Lower leg skin (tissue), 4 donors: ENCODE measurements at regions not wholly inside any gene's neighbourhood (a gene's known extent, or its start where the extent isn't known, plus 50 kb on each side); places are given as distances from the start of the nearest gene placed in this dataset.

Source experiments
- DNase-seq, 2 donors: peaks; one replicate each; pipeline ENCODE4 v3.0.0-alpha.2; 2019; ENCODE audit warnings: low spot score in 2 of 2
- H3K4me3 ChIP-seq: fragments of 200-600 bp; sonication (generic); 2 replicates; pipeline ENCODE4 v1.5.1; 2017; ENCODE audit warnings: mild to moderate bottlenecking, low read depth; ENCODE audit not compliant: poor library complexity, severe bottlenecking
- POLR2A ChIP-seq, 2 donors: fragments of 450-650 bp; IDR thresholded peaks; one replicate each; pipeline ENCODE4 v1.6.1; 2016 to 2017; ENCODE audit warnings: antibody characterized with exemption in 2 of 2, mild to moderate bottlenecking in 1 of 2, moderate library complexity in 1 of 2
- WGBS, 2 donors: methylation state at CpG; one replicate each; pipeline ENCODE4 v1.1.5; 2018; 5-methylcytosine and 5-hydroxymethylcytosine counted together
- intact Hi-C: fragments of 100-400 bp; cut with DNase I; formaldehyde crosslinking; loops from one replicate; pipeline ENCODE4 v1.15.0; 2023; ENCODE audit warnings: low total_unique reads
- TF ChIP-seq, protein P1 (sequence below), 3 donors: fragments of 450-650 bp; IDR thresholded peaks; one replicate each; pipeline ENCODE4 v1.5.1; 2016; ENCODE audit warnings: antibody characterized with exemption in 3 of 3, mild to moderate bottlenecking in 3 of 3, moderate library complexity in 2 of 3

DNA sequence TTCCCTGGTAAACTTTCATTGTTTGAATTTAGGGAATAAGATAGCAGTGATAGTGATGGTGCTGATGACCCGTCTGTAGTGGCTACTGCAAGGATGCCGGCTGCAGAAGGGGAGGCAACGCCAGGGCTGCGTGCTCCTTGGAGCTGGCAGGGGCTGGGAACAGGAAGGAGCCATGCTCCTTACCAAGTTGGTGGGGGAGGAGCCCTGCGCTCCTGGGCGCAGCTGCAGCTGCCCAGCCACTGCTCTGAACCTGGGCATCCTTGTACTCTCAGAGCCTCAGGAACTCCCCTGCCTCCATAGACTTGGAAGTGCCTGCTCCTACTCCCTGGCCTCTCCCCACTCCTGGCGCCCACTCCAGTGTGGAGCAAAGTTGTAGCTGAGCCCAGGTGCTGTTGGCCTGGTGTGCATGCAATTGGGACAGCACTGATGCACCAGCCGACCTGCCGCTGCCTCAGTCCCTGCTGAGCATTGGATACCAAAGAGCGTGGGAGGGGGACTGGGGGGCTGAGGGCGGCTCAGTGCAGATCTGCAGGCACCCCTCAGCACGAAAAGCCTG, 585.1 kb upstream of the FAM174A start:
- DNase-seq: no peak
- 85 to 87% methylated on average over 11 to 12 of the region's 12 CpGs for WGBS, 2 donors

GRCh38 chr5:99949361-99949760, 585.8 kb upstream of the FAM174A start:
- WGBS, 2 donors: 91 to 98% methylated on average over 5 of the region's 5 CpGs
- no peak for TF ChIP-seq POLR2A (IDR thresholded peaks at IDR 0.05)
- TF ChIP-seq, protein P1, sequence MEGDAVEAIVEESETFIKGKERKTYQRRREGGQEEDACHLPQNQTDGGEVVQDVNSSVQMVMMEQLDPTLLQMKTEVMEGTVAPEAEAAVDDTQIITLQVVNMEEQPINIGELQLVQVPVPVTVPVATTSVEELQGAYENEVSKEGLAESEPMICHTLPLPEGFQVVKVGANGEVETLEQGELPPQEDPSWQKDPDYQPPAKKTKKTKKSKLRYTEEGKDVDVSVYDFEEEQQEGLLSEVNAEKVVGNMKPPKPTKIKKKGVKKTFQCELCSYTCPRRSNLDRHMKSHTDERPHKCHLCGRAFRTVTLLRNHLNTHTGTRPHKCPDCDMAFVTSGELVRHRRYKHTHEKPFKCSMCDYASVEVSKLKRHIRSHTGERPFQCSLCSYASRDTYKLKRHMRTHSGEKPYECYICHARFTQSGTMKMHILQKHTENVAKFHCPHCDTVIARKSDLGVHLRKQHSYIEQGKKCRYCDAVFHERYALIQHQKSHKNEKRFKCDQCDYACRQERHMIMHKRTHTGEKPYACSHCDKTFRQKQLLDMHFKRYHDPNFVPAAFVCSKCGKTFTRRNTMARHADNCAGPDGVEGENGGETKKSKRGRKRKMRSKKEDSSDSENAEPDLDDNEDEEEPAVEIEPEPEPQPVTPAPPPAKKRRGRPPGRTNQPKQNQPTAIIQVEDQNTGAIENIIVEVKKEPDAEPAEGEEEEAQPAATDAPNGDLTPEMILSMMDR (IDR thresholded peaks at IDR 0.05): no peak
- intact Hi-C loops: no loop called here
- no peak for DNase-seq
- no peak overlapping the region for H3K4me3 ChIP-seq

More for the DNA sequence above, 585.1 kb upstream of the FAM174A start:
- no peak overlapping the region for H3K4me3 ChIP-seq
- TF ChIP-seq, protein P1 (IDR thresholded peaks at IDR 0.05): no peak
- TF ChIP-seq POLR2A (IDR thresholded peaks at IDR 0.05): no peak
- intact Hi-C loops: no loop called here

DNA sequence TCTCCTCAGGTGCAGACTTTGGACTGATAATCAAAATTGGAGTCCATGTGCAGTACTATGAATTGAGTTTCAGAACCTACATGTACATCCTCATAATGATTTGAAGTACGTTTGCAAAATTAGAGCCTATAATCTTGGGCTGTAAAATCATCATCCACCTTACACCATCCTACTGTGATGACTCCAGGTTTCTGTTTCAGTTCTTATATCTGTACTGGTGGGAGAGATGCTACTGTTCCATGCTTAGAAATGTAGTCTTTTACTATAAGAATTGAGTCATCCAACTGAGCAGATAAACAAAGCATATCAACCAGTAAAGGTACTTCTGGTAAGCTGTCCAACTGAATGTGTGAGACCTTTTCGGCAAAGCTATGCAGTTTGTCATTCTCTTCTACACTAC, 586.3 kb upstream of the FAM174A start:
- H3K4me3 ChIP-seq: no peak overlapping the region
- TF ChIP-seq POLR2A (IDR thresholded peaks at IDR 0.05): no peak
- TF ChIP-seq, protein P1 (IDR thresholded peaks at IDR 0.05): no peak
- DNase-seq: no peak
- WGBS, 2 donors: 85 to 87% methylated on average over 2 of the region's 2 CpGs
- intact Hi-C loops: no loop called here

DNA sequence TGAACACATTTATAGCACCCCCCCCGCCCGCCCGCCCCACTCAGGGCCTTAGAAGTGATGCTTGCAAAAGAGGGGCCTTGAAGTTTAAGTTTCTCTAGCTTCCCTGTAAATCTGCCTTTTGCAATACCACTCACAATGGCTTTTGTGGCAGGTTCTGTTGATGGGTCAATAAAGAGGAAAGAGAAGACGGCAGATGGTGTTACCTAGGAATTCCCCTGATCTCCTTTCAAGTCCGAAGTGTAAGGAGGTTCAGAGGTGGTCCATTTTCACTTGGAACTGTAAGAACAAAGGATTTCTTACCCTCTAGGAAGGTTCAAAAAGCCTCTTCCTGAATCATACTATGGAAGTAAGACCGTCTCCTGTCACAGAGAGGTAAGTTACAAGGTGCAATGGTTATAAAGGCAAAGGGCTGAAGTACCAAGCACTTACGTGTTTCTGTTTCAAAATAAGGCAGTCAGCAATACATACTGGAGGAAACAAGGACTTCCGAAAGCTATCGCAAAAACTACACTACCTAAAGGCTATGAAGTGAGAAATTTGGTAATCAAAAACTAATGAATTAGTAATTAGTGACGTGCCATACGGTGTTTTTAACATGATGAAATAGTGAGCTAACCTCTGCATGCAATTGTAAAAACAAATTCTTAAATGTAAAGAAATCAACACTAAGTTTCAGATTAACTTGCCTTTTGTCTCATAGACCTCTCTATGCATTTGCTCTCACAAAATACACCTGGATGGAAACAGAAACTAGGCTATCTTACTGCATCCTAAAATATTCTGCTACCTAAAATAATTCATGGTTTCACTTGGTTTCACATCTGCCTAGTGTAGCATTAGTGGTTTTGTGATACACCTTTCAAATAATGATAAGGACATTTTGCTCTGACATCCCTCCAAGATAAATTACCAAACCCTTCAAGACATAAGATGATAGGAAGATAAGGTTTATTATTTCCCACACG, 589.4 kb upstream of the FAM174A start:
- TF ChIP-seq, protein P1 (IDR thresholded peaks at IDR 0.05): no peak
- TF ChIP-seq POLR2A (IDR thresholded peaks at IDR 0.05): no peak
- DNase-seq: no peak
- WGBS, 2 donors: 70 to 71% methylated on average over 12 of the region's 12 CpGs
- intact Hi-C loops: no loop called here
- H3K4me3 ChIP-seq: no peak overlapping the region

DNA sequence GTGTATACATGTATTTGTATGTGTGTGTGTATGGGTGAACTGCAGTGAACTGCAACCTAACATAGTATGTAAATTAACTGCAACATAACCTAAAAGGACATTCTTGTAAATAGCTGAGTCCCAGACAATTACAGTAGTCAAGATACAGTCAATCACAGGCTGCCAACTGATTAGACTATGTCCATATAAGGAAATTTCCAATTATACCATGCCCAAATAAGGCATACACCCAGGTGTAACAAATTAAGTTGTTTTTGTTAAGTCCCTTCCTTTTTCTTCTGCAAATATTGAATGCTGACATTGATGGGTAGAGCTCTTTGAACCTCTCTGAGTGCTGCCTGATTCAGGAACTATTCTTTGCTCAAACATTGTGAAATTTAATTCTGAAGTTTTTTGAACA, 594.6 kb upstream of the FAM174A start:
- no peak for DNase-seq
- H3K4me3 ChIP-seq: no peak overlapping the region
- TF ChIP-seq, protein P1 (IDR thresholded peaks at IDR 0.05): no peak
- TF ChIP-seq POLR2A (IDR thresholded peaks at IDR 0.05): no peak
- intact Hi-C loops: no loop called here
